ENCODE measurements at regions not wholly inside any gene's neighbourhood (a gene's known extent, or its start where the extent isn't known, plus 50 kb on each side); places are given as distances from the start of the nearest gene placed in this dataset.
A peak's percentile ranks its signal among the peaks of the same experiment; 100 is the strongest.
"Not testable (repeated sequence)": the region's sequence is repeated elsewhere in the genome, so short reads cannot be mapped to it uniquely, and the experiment has no call there.

DNA sequence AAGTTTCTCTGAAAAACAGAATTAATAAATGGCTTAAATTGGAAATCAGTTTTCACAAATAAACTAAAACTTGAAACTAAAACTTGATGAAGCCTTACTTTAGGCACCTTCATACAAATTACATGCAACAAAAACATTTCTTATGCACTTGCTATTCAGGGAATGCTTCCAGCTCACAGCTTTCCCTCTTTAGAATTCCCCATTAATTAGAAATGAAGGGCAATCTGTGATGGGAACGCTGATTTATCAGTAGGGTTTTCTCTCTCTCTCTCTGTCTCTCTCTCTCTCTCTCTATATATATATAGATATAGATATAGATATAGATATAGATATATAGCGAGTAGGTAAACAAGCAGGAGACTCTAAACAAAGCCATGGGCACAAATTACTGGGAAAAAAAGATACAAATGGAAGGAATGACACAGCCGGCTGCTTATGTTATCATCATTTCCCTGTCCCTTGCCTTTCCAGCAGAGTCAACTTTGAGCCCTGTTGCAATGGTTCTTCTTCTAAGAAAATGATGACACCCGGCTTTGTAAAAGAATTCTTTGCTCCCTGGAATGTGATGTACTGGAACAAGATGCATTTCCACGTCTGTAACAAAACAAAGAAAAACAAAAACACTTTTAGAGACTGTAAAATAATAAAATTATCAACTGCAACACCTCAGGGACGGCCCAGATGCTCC, 1121.6 kb upstream of the TMEM132C start:
- no peak for DNase-seq (ENCODE audit: low spot score)

GRCh38 chr12:127145929-127146789, 1120.8 kb upstream of the TMEM132C start:
- no peak for DNase-seq (ENCODE audit: low spot score)

- no peak for DNase-seq (ENCODE audit: low spot score)
Observed at GRCh38 chr12:127146991-127147718, 1119.8 kb upstream of the TMEM132C start.

GRCh38 chr12:127147724-127148123, 1119.2 kb upstream of the TMEM132C start:
- DNase-seq (ENCODE audit: low spot score) = no peak

- no peak for DNase-seq (ENCODE audit: low spot score)
Observed at GRCh38 chr12:127148318-127148717, 1118.7 kb upstream of the TMEM132C start.

- DNase-seq (ENCODE audit: low spot score) = no peak
Observed at GRCh38 chr12:127149226-127149964, 1117.6 kb upstream of the TMEM132C start.

DNA sequence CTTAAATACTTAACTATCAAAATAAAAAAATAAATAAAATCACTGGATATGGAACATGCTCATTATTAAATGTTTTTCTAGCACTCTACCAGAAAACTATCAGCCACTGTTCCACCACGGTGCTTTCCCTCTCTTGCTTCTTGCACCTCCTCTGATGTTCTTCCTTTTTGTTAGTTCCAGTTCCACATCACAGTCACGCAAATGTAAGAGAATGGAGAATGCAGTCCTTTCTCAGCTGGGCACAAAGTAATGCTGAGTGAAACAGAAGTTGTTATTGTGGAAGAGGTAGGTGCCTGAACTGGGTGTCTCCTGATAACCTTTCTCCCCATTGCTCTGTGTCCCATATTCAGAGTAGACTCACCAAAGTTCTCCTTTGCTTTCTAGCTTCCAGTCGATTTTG, 1116.9 kb upstream of the TMEM132C start:
- DNase-seq (ENCODE audit: low spot score) = no peak

DNA sequence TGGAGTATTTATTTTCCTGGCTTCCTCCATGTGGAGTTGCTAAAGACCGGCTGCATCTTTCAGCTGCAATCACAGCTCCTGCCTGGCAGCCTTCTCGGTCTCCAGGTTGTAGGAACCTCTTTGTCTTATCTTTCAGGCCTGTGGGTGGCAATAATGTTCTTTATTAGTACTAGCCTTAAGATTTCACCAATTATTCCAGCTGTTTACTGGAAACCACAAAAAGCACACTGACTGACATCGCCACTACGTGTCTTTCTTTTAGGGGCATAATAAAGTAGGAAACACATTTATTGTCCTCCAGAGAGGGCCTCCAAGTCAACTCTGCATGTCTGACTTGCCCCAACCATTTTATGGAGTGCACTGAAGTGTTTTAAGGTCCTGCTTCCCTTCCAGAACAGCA, 1116.5 kb upstream of the TMEM132C start:
- no peak for DNase-seq (ENCODE audit: low spot score)

DNA sequence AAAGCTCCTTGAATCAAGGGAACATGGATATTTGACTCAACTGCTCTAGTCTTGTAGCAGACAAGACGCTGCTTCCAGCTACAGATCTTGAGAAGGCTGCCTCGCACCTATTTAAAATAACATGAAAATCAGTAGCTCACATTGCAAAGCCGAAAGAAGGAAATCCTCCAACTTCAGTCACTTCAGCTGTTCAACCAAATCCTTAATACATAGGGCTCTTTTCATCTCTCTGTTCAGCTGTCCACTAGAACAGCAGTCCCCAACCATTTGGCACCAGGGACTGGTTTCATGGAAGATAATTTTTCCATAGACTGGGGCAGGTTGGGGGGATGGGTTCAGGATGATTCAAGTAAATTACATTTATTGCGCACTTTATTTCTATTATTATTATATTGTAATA, 1116.0 kb upstream of the TMEM132C start:
- DNase-seq (ENCODE audit: low spot score) = no peak

DNA sequence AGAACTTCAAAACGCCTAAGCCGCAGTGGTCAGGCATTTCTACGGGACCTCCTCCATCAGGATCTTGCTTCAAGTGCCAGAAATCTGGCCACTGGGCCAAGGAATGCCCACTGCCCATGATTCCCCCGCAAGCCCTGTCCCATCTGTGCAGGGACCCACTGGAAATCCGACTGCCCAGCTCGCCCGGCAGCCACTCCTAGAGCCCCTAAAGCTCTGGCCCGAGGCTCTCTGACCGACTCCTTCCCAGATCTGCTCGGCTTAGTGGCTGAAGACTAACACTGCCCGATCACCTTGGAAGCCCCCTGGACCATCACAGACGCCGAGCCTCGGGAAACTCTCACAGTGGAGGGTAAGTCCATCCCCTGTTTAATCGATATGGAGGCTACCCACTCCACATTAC, 1113.0 kb upstream of the TMEM132C start:
- no peak for DNase-seq (ENCODE audit: low spot score)

DNA sequence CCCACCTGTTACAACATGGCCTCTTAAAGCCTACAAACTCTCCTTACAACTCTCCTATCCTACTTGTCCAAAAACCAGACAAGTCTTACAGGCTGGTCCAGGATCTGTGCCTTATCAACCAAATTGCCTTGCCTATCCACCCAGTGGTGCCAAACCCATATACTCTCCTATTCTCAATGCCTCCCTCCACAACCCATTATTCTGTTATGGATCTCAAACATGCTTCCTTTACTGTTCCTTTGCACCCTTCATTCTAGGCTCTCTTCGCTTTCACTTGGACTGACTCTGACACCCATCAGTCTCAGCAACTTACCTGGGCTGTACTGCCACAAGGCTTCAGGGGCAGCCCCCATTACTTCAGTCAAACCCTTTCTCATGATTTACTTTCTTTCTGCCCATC, 1112.1 kb upstream of the TMEM132C start:
- DNase-seq (ENCODE audit: low spot score) = not testable (repeated sequence)

DNA sequence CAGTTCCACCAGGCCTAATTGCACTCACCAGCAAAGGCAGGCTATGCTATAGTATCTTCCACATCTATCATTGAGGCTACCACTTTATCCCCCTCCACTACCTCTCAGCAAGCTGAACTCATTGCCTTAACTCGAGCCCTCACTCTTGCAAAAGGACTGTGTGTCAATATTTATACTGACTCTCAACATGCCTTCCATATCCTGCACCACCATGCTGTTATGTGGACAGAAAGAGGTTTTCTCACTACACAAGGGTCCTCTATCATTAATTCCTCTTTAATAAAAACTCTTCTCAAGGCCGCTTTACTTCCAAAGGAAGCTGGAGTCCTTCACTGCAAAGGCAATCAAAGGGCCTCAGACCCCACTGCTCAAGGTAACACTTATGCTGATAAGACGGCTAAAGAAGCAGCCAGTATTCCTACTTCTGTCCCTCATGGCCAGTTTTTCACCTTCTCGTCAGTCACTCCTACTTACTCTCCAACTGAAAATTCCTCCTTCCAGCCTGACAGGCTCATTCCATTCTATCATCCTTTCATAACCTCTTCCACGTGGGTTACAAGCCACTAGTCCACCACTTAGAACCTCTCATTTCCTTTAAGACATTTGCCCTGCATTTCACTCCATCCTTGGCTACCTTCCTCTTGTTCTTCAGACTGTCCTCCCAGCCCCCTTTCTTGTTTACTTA, 1110.9 kb upstream of the TMEM132C start:
- DNase-seq (ENCODE audit: low spot score) = not testable (repeated sequence)

DNA sequence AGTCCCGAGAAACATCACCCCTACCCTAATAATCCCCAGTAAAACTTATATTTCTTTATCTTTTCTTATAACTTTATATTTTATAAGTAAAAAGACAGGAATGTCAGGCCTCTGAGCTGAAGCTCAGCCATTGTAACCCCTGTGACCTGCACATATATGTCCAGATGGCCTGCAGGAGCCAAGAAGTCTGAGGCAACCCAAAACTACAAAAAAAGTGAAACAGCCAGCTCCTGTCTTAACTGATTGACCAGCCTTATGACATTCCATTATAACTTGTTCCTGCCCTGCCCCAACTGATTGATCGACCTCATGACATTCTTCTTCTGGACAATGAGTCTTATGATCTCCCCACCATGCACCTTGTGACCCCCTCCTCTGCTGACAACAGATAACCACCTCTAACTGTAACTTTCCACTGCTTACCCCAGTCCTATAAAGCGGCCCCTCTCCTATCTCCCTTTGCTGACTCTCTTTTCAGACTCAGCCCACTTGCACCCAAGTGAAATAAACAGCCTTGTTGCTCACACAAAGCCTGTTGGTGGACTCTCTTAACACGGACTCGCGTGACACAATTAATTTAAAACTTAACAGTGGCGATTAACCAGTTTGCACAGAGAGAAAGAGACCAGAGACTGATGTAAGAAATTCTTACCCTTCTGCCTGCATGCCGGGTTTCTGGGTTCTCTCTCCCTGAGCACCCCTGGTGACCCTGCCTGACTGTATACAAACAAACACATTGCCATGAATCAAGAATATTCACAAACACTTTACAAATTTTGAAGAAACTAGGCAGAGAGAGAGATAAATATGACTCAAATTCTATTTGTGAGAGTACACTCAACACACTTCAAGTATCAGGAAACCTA, 1109.2 kb upstream of the TMEM132C start:
- DNase-seq (ENCODE audit: low spot score) = not testable (repeated sequence)

- no peak for DNase-seq (ENCODE audit: low spot score)
Observed at GRCh38 chr12:127158385-127159061, 1108.4 kb upstream of the TMEM132C start.

DNA sequence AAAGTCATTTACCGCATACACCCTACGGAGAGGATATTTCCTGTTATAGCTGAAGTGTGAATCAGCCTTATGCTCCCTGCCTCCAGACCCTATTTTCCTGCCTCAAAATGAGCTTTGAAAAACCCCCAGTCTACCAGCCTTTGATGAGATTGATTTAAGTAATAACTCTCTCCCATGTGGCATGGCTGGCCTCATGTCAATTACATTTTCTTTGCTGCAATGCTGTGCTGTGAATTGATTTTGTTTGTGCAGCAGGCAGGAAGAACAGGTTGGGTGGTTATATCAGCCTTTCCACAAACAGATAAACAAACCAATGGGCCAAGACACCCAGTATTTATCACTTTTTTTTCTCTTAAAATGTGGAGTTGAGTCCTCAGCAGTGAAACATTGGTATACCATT, 1105.5 kb upstream of the TMEM132C start:
- no peak for DNase-seq (ENCODE audit: low spot score)

GRCh38 chr12:127162307-127162706, 1104.7 kb upstream of the TMEM132C start:
- DNase-seq (ENCODE audit: low spot score) = no peak

GRCh38 chr12:127162902-127163301, 1104.1 kb upstream of the TMEM132C start:
- no peak for DNase-seq (ENCODE audit: low spot score)

DNA sequence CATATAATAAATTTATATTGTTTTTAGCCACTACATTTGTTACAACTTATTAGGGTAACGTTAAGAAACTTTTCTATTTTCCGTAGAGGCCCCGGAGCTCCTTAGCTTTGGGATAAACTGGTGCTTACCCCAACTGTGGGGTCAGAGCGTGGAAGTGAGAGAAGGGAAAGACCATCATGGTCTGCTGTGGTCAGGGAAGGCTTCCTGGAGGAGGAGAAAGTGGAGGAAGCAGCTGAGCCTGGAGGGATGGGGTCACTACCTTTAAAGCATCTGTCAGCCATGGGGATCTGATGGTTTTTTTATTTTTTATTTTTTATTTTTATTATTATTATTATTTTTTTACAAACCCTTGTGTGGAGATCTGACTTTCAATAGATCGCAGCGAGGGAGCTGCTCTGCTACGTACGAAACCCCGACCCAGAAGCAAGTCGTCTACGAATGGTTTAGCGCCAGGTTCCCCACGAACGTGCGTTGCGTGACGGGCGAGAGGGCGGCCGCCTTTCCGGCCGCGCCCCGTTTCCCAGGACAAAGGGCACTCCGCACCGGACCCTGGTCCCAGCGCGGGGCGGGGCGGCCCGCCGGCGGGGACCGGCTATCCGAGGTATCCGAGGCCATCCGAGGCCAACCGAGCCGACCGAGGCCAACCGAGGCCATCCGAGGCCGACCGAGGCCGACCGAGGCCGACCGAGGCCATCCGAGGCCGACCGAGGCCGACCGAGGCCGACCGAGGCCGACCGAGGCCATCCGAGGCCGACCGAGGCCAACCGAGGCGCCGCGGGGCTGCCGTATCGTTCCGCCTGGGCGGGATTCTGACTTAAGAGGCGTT, 1101.2 kb upstream of the TMEM132C start:
- peak; percentile 71 for DNase-seq (ENCODE audit: low spot score)
